ENCODE measurements at regions not wholly inside any gene's neighbourhood (a gene's known extent, or its start where the extent isn't known, plus 50 kb on each side); places are given as distances from the start of the nearest gene placed in this dataset.

- no peak for TF ChIP-seq CTCF (conservative IDR thresholded peaks at IDR 0.05; ENCODE audit: low read length)
- no peak for TF ChIP-seq EZH2phosphoT487 (IDR thresholded peaks at IDR 0.05; ENCODE audit: borderline replicate concordance, low read depth, low read length)
These were observed 281.6 kb upstream of the OBI1 start for GRCh38 chr13:78940455-78941130.

Measured in OCI-LY7 (cell line).